GM21825 (cell line): ENCODE measurements at regions not wholly inside any gene's neighbourhood (a gene's known extent, or its start where the extent isn't known, plus 50 kb on each side); places are given as distances from the start of the nearest gene placed in this dataset.
"Not testable (repeated sequence)": the region's sequence is repeated elsewhere in the genome, so short reads cannot be mapped to it uniquely, and the experiment has no call there.

Experiments
- ATAC-seq: cut with Tn5 transposase; IDR thresholded peaks from one replicate; pipeline ENCODE4 v1.9.1; 2021; ENCODE audit warnings: mild to moderate bottlenecking, moderate library complexity; ENCODE audit not compliant: unreplicated experiment

DNA sequence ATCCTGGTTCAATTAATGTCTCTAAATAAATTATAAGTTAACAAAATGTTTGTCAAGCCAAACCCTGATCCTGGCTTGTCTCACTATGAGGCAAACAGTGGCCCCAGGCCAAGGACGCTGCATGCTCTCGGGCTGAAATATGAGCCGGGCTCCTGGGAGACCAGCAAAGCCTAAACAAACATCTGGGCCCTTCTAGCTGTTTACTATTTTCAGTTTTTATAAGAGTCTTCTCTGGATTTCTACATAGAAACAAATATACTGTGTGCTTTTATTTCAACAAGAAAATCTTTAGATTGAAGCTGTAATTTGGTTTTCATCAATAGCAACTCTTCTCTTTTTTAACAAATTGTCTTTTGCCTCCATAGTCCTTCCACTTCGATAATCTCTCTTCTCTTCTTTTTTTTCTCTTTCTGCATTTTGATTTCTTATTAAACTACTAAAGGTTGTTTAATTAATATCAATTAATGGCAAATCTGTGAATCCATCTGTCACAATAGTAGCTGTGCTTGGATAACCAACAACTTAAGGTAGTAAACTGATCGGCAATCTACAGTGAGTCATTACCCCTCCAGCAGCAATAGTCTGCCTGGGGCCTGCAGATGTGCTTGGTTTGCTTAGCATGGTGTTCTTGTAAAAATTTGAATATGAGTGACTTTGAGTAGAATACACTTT lies 83.3 kb upstream of the DNAJC1 start:
- ATAC-seq: no peak

DNA sequence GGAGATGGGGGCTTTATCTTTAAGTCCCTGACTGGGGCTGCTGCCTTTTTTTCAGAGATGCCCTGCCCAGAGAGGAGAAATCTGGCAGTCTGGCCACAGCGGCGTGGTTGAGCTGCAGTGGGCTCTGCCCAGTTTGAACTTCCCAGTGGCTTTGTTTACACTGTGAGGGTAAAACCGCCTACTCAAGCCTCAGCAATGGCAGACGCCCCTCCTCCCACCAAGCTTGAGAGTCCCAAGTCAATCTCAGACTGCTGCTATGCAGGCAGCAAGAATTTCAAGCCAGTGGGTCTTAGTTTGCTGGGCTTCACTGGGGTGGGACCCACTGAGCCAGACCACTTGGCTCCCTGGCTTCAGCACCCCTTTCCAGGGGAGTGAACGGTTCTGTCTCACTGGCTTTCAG lies 76.4 kb upstream of the DNAJC1 start:
- not testable (repeated sequence) for ATAC-seq

DNA sequence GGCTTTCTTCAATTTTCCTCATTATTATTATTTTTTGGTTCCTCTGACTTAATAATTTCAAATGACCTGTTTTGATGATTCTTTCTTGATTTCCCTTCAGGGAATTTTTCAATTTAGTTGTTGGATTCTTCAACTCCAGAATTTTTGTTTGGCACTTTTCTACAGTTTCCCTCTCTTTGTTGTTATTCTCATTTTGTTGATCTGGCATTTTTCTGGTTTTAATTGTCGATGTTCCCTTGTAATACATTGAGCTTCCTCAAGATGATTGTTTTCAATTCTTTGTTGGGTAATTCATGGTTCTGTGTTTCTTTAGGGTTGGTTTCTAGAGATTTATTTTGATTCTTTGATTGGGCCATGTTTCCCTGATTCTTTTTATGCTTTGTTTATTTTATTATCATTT lies 67.8 kb upstream of the DNAJC1 start:
- no peak for ATAC-seq

- no peak for ATAC-seq
Observed at GRCh38 chr10:22067091-22067490, 63.6 kb upstream of the DNAJC1 start.

DNA sequence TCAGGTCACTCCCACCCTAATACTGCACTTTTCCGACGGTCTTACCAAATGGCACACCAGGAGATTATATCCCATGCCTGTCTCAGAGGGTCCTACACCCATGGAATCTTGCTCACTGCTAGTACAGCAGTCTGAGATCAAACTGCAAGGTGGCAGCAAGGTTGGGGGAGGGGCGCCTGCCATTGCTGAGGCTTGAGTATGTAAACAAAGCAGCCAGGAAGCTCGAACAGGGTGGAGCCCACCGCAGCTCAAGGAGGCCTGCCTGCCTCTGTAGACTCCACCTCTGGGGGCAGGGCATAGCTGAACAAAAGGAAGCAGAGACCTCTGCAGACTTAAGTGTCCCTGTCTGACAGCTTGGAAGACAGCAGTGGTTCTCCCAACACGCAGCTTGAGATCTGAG lies 57.5 kb upstream of the DNAJC1 start:
- ATAC-seq: not testable (repeated sequence)

- no peak for ATAC-seq
Observed at GRCh38 chr10:22058201-22058600, 54.7 kb upstream of the DNAJC1 start.

- no peak for ATAC-seq
Observed at GRCh38 chr10:22054961-22055360, 51.4 kb upstream of the DNAJC1 start.
